ENCODE measurements at regions not wholly inside any gene's neighbourhood (a gene's known extent, or its start where the extent isn't known, plus 50 kb on each side); places are given as distances from the start of the nearest gene placed in this dataset.

DNA sequence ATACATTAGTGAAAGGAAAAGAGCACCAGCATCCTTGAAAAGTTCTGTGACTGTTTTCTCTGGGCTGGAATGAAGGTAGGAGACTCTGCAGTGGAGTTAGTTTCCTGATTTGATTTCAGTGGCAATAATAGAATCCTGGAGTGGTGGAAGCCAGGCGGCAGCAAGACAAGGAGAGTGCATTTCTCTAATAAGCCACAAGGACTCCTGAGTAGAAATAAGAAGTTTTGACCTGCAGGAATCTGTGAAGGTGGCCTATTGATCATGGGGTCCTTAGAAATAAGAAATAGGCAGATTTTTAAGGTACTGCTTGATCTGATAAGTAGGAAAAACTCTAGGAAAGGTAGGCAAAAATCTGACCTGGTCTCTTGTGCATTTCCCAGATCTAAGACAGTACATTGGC, 68.4 kb upstream of the ELOVL5 start:
- DNase-seq (ENCODE audit: low read depth in 1 of 2, low spot score in 1 of 2) = no peak

GRCh38 chr6:53413326-53413725, 64.6 kb upstream of the ELOVL5 start:
- DNase-seq (ENCODE audit: low read depth in 1 of 2, low spot score in 1 of 2) = no peak

GRCh38 chr6:53412751-53413150, 64.0 kb upstream of the ELOVL5 start:
- no peak for DNase-seq (ENCODE audit: low read depth in 1 of 2, low spot score in 1 of 2)

- DNase-seq (ENCODE audit: low read depth in 1 of 2, low spot score in 1 of 2) = no peak
These were observed 63.4 kb upstream of the ELOVL5 start for GRCh38 chr6:53412021-53412715.

- no peak for DNase-seq (ENCODE audit: low read depth in 1 of 2, low spot score in 1 of 2)
These were observed 62.7 kb upstream of the ELOVL5 start for GRCh38 chr6:53411451-53411850.

DNA sequence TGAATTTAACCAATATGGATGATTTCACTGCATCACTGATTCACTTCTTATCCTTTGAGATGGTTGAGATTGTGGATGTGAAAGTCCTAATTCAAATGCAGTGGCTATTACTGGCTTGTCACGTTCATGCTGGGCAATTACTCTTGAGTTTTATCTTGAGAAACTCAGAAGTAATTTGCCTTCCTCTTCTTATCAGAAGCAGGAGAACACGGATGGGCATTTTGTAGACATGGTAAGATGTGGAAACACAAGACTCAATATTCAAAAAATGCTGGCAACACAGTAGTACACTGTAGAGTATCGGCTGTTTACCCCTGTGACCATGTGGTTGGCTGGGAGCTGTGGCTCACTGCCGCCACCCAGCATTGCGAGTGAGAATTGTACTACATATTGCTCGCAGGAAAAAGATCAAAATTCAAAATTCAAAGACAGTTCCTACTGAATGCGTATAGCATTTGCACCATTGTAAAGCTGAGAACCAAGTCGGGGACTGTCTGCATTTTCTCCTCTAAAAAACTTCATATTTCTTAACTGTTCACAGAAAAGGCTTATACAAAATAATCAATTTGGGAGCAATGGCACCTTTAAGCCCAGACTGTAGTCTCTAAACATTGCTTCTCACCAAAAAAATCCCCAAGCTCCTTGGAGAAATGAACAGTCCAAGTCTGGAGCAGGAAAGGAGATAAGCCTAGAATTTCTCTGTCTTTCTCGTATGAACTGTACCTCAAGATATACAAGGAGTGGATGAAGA, 61.9 kb upstream of the ELOVL5 start:
- peak; percentile 8 to 19 for DNase-seq (ENCODE audit: low read depth in 1 of 2, low spot score in 1 of 2)

DNA sequence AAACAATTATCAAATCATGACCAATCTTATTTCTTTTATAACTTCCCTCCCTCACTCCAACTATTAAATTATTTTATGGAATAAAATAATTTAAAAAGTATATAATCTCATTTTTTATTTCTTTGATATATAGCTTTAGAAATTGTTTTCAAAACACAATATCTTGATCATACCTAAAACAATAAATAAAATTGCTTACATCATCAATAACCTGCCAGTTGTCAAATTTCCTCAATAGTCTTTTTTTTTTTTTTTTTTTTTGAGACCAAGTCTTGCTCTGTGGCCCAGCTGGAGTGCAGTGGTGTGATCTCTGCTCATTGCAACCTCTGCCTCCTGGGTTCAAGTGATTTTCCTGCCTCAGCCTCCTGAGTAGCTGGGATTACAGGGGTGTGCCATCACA, 60.1 kb upstream of the ELOVL5 start:
- DNase-seq (ENCODE audit: low read depth in 1 of 2, low spot score in 1 of 2) = no peak

DNA sequence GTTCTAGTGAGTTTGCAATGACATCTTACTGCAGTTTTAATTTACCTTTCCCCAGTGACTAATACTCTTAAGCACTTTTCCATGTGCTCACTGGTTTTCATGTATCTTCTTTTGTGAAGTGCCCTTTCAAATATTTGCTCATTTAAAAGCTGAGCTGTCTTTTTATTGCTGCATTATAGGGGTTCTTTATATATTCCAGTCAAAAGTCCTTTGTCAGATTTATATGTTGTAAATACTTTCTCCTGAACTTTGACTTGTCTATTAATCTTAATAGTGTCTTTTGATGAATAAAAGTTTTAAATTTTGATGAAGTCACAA, 50.2 kb upstream of the ELOVL5 start:
- no peak for DNase-seq (ENCODE audit: low read depth in 1 of 2, low spot score in 1 of 2)

GRCh38 chr6:53398247-53399026, 49.7 kb upstream of the ELOVL5 start:
- no peak for DNase-seq (ENCODE audit: low read depth in 1 of 2, low spot score in 1 of 2)

Measured in activated T-helper 1 cell treated with anti-CD3 and anti-CD28 coated beads, Interleukin-2, amount 50 U/mL, for 16 hours (primary cell).